Vagina (tissue), 2 donors: ENCODE measurements at regions not wholly inside any gene's neighbourhood (a gene's known extent, or its start where the extent isn't known, plus 50 kb on each side); places are given as distances from the start of the nearest gene placed in this dataset.

Experiments
- CTCF ChIP-seq, 3 experiments: fragments of 450-650 bp in 2 of 3; fragments of 200-600 bp in 1 of 3; sonication (generic) in 1 of 3; IDR thresholded peaks; one replicate each; pipeline ENCODE4 v1.5.1; 2017 to 2019; ENCODE audit warnings: antibody characterized with exemption in 3 of 3, mild to moderate bottlenecking in 2 of 3, moderate library complexity in 2 of 3
- POLR2A ChIP-seq, 2 donors: fragments of 450-650 bp; IDR thresholded peaks; one replicate each; pipeline ENCODE4 v1.6.1; 2017; ENCODE audit warnings: antibody characterized with exemption in 2 of 2, mild to moderate bottlenecking in 2 of 2, moderate library complexity in 2 of 2
- POLR2AphosphoS5 ChIP-seq, 2 donors: sonication (generic); formaldehyde crosslinking; IDR thresholded peaks; one replicate each; pipeline ENCODE4 v1.9.0; 2017; ENCODE audit warnings: antibody characterized with exemption in 2 of 2, mild to moderate bottlenecking in 2 of 2, low read depth in 1 of 2; ENCODE audit not compliant: insufficient read depth in 1 of 2

- TF ChIP-seq POLR2AphosphoS5 (IDR thresholded peaks at IDR 0.05; ENCODE audit: insufficient read depth in 1 of 2, low read depth in 1 of 2), result no peak
- TF ChIP-seq CTCF (IDR thresholded peaks at IDR 0.05), result no peak
- TF ChIP-seq POLR2A (IDR thresholded peaks at IDR 0.05), result no peak
Observed at GRCh38 chr2:138428710-138429440, 72.7 kb upstream of the SPOPL start.
